HCT116 (cell line): ENCODE measurements at regions not wholly inside any gene's neighbourhood (a gene's known extent, or its start where the extent isn't known, plus 50 kb on each side); places are given as distances from the start of the nearest gene placed in this dataset.

Experiments
- ATAC-seq: fragments of 200-7000 bp; cut with Tn5 transposase; 2 replicates; pipeline ENCODE4 v1.9.1; 2020; ENCODE audit warnings: mild to moderate bottlenecking, moderate library complexity
- BruUV-seq: library from RNA; stranded (reverse); fragments of 400-500 nt; replicated peaks from 2 replicates; lab custom pipeline; 2021; lab: Mats Ljungman, UMichigan
- CTCF ChIA-PET: fragments of 300-600 bp; sonication (Branson Sonifier 250); formaldehyde crosslinking; loops from one replicate; lab custom pipeline; 2021; ENCODE audit warnings: antibody characterized with exemption; lab: Charles Lee
- POLR2A ChIA-PET: fragments of 300-600, 350-600 bp; sonication (Branson Sonifier 250); formaldehyde crosslinking; loops from one replicate; lab custom pipeline; 2021; ENCODE audit warnings: antibody characterized with exemption; lab: Charles Lee
- RAD21 ChIA-PET, 2 experiments: fragments of 300-600 bp; sonication (Branson Sonifier 250); formaldehyde crosslinking; loops; one replicate each; lab custom pipeline; 2023; ENCODE audit warnings: low total read pairs in 2 of 2; ENCODE audit not compliant: uncharacterized antibody in 2 of 2, unreplicated experiment in 2 of 2, low non-redundant PET in 1 of 2; lab: Charles Lee
- DNase-seq: peaks from one replicate; pipeline ENCODE4 v3.0.0-alpha.2; 2010; ENCODE audit warnings: low read depth, low spot score
- H2AFZ ChIP-seq: fragments of 200-600 bp; shearing (Covaris generic), sonication (generic); 2 replicates; pipeline ENCODE4 v1.6.1; 2017; ENCODE audit warnings: low read depth, mixed run types, mixed read lengths, antibody characterized with exemption, low read length; ENCODE audit not compliant: poor library complexity, severe bottlenecking
- H3K27ac ChIP-seq: 2 replicates; pipeline ENCODE4 v1.5.1; 2012; ENCODE audit warnings: low read depth, low read length
- H3K27me3 ChIP-seq: fragments of 200-600 bp; sonication (generic); 2 replicates; pipeline ENCODE4 v1.6.1; 2016; ENCODE audit warnings: mixed run types, low read length, mixed read lengths; ENCODE audit not compliant: insufficient read depth
- H3K36me3 ChIP-seq, 2 experiments: fragments of 200-500 bp in 1 of 2; fragments of 200-600 bp in 1 of 2; sonication (Bioruptor generic) in 1 of 2; sonication (generic) in 1 of 2; 2 replicates each; pipeline versions ENCODE4 v1.5.1 to v1.6.1; 2014 to 2016; ENCODE audit warnings: low read length in 2 of 2, inconsistent platforms in 1 of 2, mixed read lengths in 1 of 2, mixed run types in 1 of 2; ENCODE audit not compliant: insufficient read depth in 2 of 2, control insufficient read depth in 1 of 2
- H3K4me1 ChIP-seq, 2 experiments: fragments of 200-600 bp in 1 of 2; sonication (generic) in 1 of 2; 2 replicates each; pipeline versions ENCODE4 v1.5.1 to v1.6.1; 2012 to 2017; ENCODE audit warnings: low read length in 2 of 2, inconsistent platforms in 1 of 2, mild to moderate bottlenecking in 1 of 2, mixed read lengths in 1 of 2, mixed run types in 1 of 2, moderate library complexity in 1 of 2; ENCODE audit not compliant: insufficient read depth in 2 of 2, control insufficient read depth in 1 of 2
- H3K4me2 ChIP-seq: fragments of 200-600 bp; sonication (generic); 2 replicates; pipeline ENCODE4 v1.6.1; 2017; ENCODE audit warnings: mixed run types, low read length, mixed read lengths
- H3K4me3 ChIP-seq, 2 experiments: fragments of 200-600 bp in 1 of 2; sonication (generic) in 1 of 2; replicated peaks in 1 of 2; 2 replicates each; pipeline ENCODE4 v1.5.1; 2011 to 2016; ENCODE audit warnings: low read length in 2 of 2, control low read depth in 1 of 2, low read depth in 1 of 2, mild to moderate bottlenecking in 1 of 2, mixed read lengths in 1 of 2, mixed run types in 1 of 2
- H3K79me2 ChIP-seq: fragments of 200-600 bp; sonication (generic); 2 replicates; pipeline ENCODE4 v1.6.1; 2017; ENCODE audit warnings: mild to moderate bottlenecking, mixed run types, low read length, moderate library complexity, mixed read lengths; ENCODE audit not compliant: insufficient read depth
- H3K9ac ChIP-seq: fragments of 200-600 bp; sonication (generic); 2 replicates; pipeline ENCODE4 v1.6.1; 2016; ENCODE audit warnings: low read length, mixed read lengths
- H3K9me2 ChIP-seq: fragments of 200-600 bp; sonication (generic), shearing (Covaris generic); 2 replicates; pipeline ENCODE4 v1.6.1; 2017; ENCODE audit warnings: mixed run types, mild to moderate bottlenecking, moderate library complexity; ENCODE audit not compliant: insufficient read depth
- H3K9me3 ChIP-seq, 2 experiments: fragments of 200-500 bp in 1 of 2; fragments of 200-600 bp in 1 of 2; sonication (Bioruptor generic) in 1 of 2; sonication (generic) in 1 of 2; 2 replicates each; pipeline ENCODE4 v1.6.1; 2014 to 2017; ENCODE audit warnings: low read length in 2 of 2, mixed read lengths in 2 of 2, inconsistent platforms in 1 of 2, low read depth in 1 of 2, mild to moderate bottlenecking in 1 of 2, mixed run types in 1 of 2, moderate library complexity in 1 of 2; ENCODE audit not compliant: control insufficient read depth in 1 of 2, insufficient read depth in 1 of 2
- H4K20me1 ChIP-seq: fragments of 200-600 bp; sonication (generic), shearing (Covaris generic); 2 replicates; pipeline ENCODE4 v1.6.1; 2017; ENCODE audit warnings: mixed run types, mild to moderate bottlenecking, moderate library complexity; ENCODE audit not compliant: insufficient read depth
- FOSL1 ChIP-seq: IDR thresholded peaks from 2 replicates; pipeline ENCODE4 v1.6.1; 2012; ENCODE audit warnings: low read depth
- POLR2AphosphoS5 ChIP-seq: IDR thresholded peaks from 2 replicates; pipeline ENCODE4 v1.6.1; 2011; ENCODE audit warnings: mild to moderate bottlenecking, low read depth, low read length, moderate library complexity
- SRF ChIP-seq: IDR thresholded peaks from 2 replicates; pipeline ENCODE4 v1.6.1; 2012; ENCODE audit warnings: low read depth
- ZNF274 ChIP-seq: fragments of 200-500 bp; sonication (Bioruptor generic); IDR thresholded peaks from 2 replicates; pipeline ENCODE4 v1.6.1; 2014; ENCODE audit warnings: mild to moderate bottlenecking, low read depth, low read length, inconsistent platforms
- intact Hi-C: fragments of 100-400 bp; cut with micrococcal nuclease; formaldehyde crosslinking; loops from 2 replicates; pipeline ENCODE4 v1.10.0; 2022
- TF ChIP-seq, protein P1 (sequence below): IDR thresholded peaks from 2 replicates; pipeline ENCODE4 v1.6.1; 2012
- TF ChIP-seq, protein P2 (sequence below), 3 experiments: fragments of 200-600 bp in 1 of 3; sonication (generic) in 1 of 3; IDR thresholded peaks in 2 of 3; conservative IDR thresholded peaks in 1 of 3; 2 replicates each; pipeline ENCODE4 v1.5.1; 2012 to 2017; ENCODE audit warnings: low read depth in 2 of 3, low read length in 2 of 3, antibody characterized with exemption in 1 of 3, borderline replicate concordance in 1 of 3, control low read depth in 1 of 3, mild to moderate bottlenecking in 1 of 3, mixed read lengths in 1 of 3, mixed run types in 1 of 3, moderate library complexity in 1 of 3; ENCODE audit not compliant: insufficient read depth in 1 of 3

- H3K4me3 ChIP-seq = peak overlapping the region; percentile 44 to 61; a peak in 3 of 4 replicates
- RAD21 ChIA-PET = no interaction called here
- no peak overlapping the region for H2AFZ ChIP-seq
- DNase-seq (no peak), ATAC-seq (no peak)
- H3K9ac ChIP-seq = no peak overlapping the region
- H3K27me3 ChIP-seq = no peaks in the 10 kb centered on the region
- TF ChIP-seq FOSL1 (no peak), SRF (no peak), ZNF274 (no peak), POLR2AphosphoS5 (no peak)
- TF ChIP-seq, protein P1, sequence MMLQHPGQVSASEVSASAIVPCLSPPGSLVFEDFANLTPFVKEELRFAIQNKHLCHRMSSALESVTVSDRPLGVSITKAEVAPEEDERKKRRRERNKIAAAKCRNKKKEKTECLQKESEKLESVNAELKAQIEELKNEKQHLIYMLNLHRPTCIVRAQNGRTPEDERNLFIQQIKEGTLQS = no peak
- TF ChIP-seq, protein P2, sequence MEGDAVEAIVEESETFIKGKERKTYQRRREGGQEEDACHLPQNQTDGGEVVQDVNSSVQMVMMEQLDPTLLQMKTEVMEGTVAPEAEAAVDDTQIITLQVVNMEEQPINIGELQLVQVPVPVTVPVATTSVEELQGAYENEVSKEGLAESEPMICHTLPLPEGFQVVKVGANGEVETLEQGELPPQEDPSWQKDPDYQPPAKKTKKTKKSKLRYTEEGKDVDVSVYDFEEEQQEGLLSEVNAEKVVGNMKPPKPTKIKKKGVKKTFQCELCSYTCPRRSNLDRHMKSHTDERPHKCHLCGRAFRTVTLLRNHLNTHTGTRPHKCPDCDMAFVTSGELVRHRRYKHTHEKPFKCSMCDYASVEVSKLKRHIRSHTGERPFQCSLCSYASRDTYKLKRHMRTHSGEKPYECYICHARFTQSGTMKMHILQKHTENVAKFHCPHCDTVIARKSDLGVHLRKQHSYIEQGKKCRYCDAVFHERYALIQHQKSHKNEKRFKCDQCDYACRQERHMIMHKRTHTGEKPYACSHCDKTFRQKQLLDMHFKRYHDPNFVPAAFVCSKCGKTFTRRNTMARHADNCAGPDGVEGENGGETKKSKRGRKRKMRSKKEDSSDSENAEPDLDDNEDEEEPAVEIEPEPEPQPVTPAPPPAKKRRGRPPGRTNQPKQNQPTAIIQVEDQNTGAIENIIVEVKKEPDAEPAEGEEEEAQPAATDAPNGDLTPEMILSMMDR (IDR thresholded peaks at IDR 0.05 in 2 of 3, conservative IDR thresholded peaks at IDR 0.05 in 1 of 3; ENCODE audit: borderline replicate concordance in 1 of 3, insufficient read depth in 1 of 3, low read depth in 2 of 3, low read length in 2 of 3) = no peak
- no peaks in the 10 kb centered on the region for H3K9me2 ChIP-seq
- CTCF ChIA-PET = no interaction called here
- H4K20me1 ChIP-seq = no peaks in the 10 kb centered on the region
- BruUV-seq = no TSS peak
- peaks cover 0 to 13% of the 10 kb centered on the region in 2 experiments; a peak in 1 of 4 replicates for H3K4me1 ChIP-seq
- POLR2A ChIA-PET = no interaction called here
- H3K79me2 ChIP-seq = no peaks in the 10 kb centered on the region
- H3K4me2 ChIP-seq = peak overlapping the region; percentile 88
- no peak overlapping the region for H3K27ac ChIP-seq
- no peaks in the 10 kb centered on the region for H3K9me3 ChIP-seq
- intact Hi-C loops = loop anchor here (10.0 kb wide), 1 partner anchor 261 kb away; the partner anchor contains the start of gene E2F7
- no peaks in the 10 kb centered on the region for H3K36me3 ChIP-seq
Observed at GRCh38 chr12:77325511-77326236, 260.3 kb upstream of the E2F7 start.
